VCaP (cell line): ENCODE measurements at regions not wholly inside any gene's neighbourhood (a gene's known extent, or its start where the extent isn't known, plus 50 kb on each side); places are given as distances from the start of the nearest gene placed in this dataset.
"Not testable (repeated sequence)": the region's sequence is repeated elsewhere in the genome, so short reads cannot be mapped to it uniquely, and the experiment has no call there.

ENCODE experiments used
- H3K27ac ChIP-seq: fragments of 450-650 bp; 2 replicates; pipeline ENCODE4 v1.5.1; 2017
- CTCF ChIP-seq: fragments of 450-650 bp; conservative IDR thresholded peaks from 2 replicates; pipeline ENCODE4 v1.5.1; 2017; ENCODE audit warnings: mild to moderate bottlenecking, moderate library complexity

- TF ChIP-seq CTCF, result no peak
- no peak overlapping the region for H3K27ac ChIP-seq
Measured at GRCh38 chr13:87972568-87972967, 301.4 kb downstream of the SLITRK5 start.

GRCh38 chr13:87975035-87975434 is 303.9 kb downstream of the SLITRK5 start:
- no peak overlapping the region for H3K27ac ChIP-seq
- TF ChIP-seq CTCF, result no peak

GRCh38 chr13:87976650-87977049 is 305.5 kb downstream of the SLITRK5 start:
- H3K27ac ChIP-seq, result not testable (repeated sequence)

GRCh38 chr13:87981416-87981815 is 310.2 kb downstream of the SLITRK5 start:
- no peak for TF ChIP-seq CTCF
- no peak overlapping the region for H3K27ac ChIP-seq

GRCh38 chr13:87982400-87982799 is 311.2 kb downstream of the SLITRK5 start:
- TF ChIP-seq CTCF, result no peak
- no peak overlapping the region for H3K27ac ChIP-seq

GRCh38 chr13:87986639-87987250 is 315.6 kb downstream of the SLITRK5 start:
- no peak overlapping the region for H3K27ac ChIP-seq
- no peak for TF ChIP-seq CTCF

- no peak overlapping the region for H3K27ac ChIP-seq
- no peak for TF ChIP-seq CTCF
Measured at GRCh38 chr13:87998081-87998480, 326.9 kb downstream of the SLITRK5 start.

- no peak overlapping the region for H3K27ac ChIP-seq
- no peak for TF ChIP-seq CTCF
Measured at GRCh38 chr13:87999240-87999700, 328.1 kb downstream of the SLITRK5 start.
